Gastroesophageal sphincter (tissue), 3 donors: ENCODE measurements at regions not wholly inside any gene's neighbourhood (a gene's known extent, or its start where the extent isn't known, plus 50 kb on each side); places are given as distances from the start of the nearest gene placed in this dataset.

Experiments used
- CTCF ChIP-seq, 4 experiments: fragments of 200-600 bp in 2 of 4; fragments of 450-650 bp in 2 of 4; sonication (generic) in 1 of 4; IDR thresholded peaks; one replicate each; pipeline ENCODE4 v1.5.1; 2017 to 2019; ENCODE audit warnings: antibody characterized with exemption in 4 of 4, mild to moderate bottlenecking in 2 of 4, moderate library complexity in 2 of 4
- EP300 ChIP-seq: sonication (generic); formaldehyde crosslinking; IDR thresholded peaks from one replicate; pipeline ENCODE4 v1.6.1; 2017; ENCODE audit warnings: antibody characterized with exemption, mild to moderate bottlenecking

GRCh38 chr2:190744041-190744440, 95.2 kb downstream of the NAB1 start:
- TF ChIP-seq EP300 = no peak
- TF ChIP-seq CTCF (IDR thresholded peaks at IDR 0.05) = no peak
